ENCODE measurements at regions not wholly inside any gene's neighbourhood (a gene's known extent, or its start where the extent isn't known, plus 50 kb on each side); places are given as distances from the start of the nearest gene placed in this dataset.

- TF ChIP-seq CTCF (IDR thresholded peaks at IDR 0.05; ENCODE audit: insufficient read depth, low read length, poor library complexity, severe bottlenecking) (no peak), EZH2phosphoT487 (conservative IDR thresholded peaks at IDR 0.05; ENCODE audit: low read length) (no peak)
Observed at GRCh38 chr16:5386989-5387388, 289.4 kb upstream of the EEF2KMT start.

Data from SU-DHL-6 (cell line).